ENCODE measurements at regions not wholly inside any gene's neighbourhood (a gene's known extent, or its start where the extent isn't known, plus 50 kb on each side); places are given as distances from the start of the nearest gene placed in this dataset.
"Not testable (repeated sequence)": the region's sequence is repeated elsewhere in the genome, so short reads cannot be mapped to it uniquely, and the experiment has no call there.

- H3K23ac ChIP-seq (ENCODE audit: low read depth, low read length); H4K5ac ChIP-seq (ENCODE audit: low read depth, low read length); H2AK5ac ChIP-seq (ENCODE audit: low read depth, low read length); H3K18ac ChIP-seq (ENCODE audit: low read depth, low read length); H2BK20ac ChIP-seq (ENCODE audit: low read depth, low read length); dilution Hi-C loops (cut with HindIII; ENCODE audit: low sequenced_read_pairs, unreplicated experiment); H3K14ac ChIP-seq (replicated peaks; ENCODE audit: low read depth, low read length); H2BK15ac ChIP-seq (ENCODE audit: low read depth, low read length); H3K79me1 ChIP-seq (ENCODE audit: low read depth in 1 of 2, low read length in 2 of 2); H2BK120ac ChIP-seq (ENCODE audit: low read depth, low read length); H3K9me1 ChIP-seq (ENCODE audit: insufficient read depth, low read length); in situ Hi-C loops (cut with MboI; ENCODE audit: low sequenced_read_pairs); H4K8ac ChIP-seq (ENCODE audit: low read depth in 2 of 2, low read length in 2 of 2); H3K56ac ChIP-seq (ENCODE audit: extremely low read depth, insufficient read depth, low read length); H3K4me2 ChIP-seq (ENCODE audit: low read depth, low read length); H2BK5ac ChIP-seq (ENCODE audit: low read depth, low read length, poor library complexity, severe bottlenecking); H3K4me1 ChIP-seq (ENCODE audit: control insufficient read depth, insufficient read depth, low read length); DNase-seq; H2AFZ ChIP-seq (replicated peaks; ENCODE audit: low read length, poor library complexity); H3K4me3 ChIP-seq (ENCODE audit: insufficient read depth, low read depth, low read length); POLR2A ChIA-PET (ENCODE audit: unreplicated experiment); intact Hi-C loops (cut with micrococcal nuclease); H4K91ac ChIP-seq (ENCODE audit: insufficient read depth, low read depth, low read length); BruUV-seq (replicated peaks); CTCF ChIA-PET; H3K9ac ChIP-seq (ENCODE audit: low read depth, low read length); ATAC-seq (ENCODE audit: low read depth); H3K9me3 ChIP-seq (ENCODE audit: control insufficient read depth, insufficient read depth, low read length); H3K27me3 ChIP-seq (ENCODE audit: control insufficient read depth, insufficient read depth, low read length); H3K4ac ChIP-seq (ENCODE audit: low read depth, low read length); H3K36me3 ChIP-seq (ENCODE audit: control insufficient read depth, insufficient read depth, low read length); H3K27ac ChIP-seq (ENCODE audit: insufficient read depth, low read length); H2AK9ac ChIP-seq (replicated peaks; ENCODE audit: low read depth, low read length, poor library complexity); H4K20me1 ChIP-seq (ENCODE audit: insufficient read depth, low read length): not testable (repeated sequence)
- no CpG with 5 or more reads among the region's 1 CpG for WGBS, 2 experiments (ENCODE audit: extremely low coverage in 2 of 2, insufficient read length in 1 of 2)
These were observed 53.2 kb upstream of the SH3RF1 start for GRCh38 chr4:169323925-169324324.

GRCh38 chr4:169322833-169323232 lies 52.1 kb upstream of the SH3RF1 start:
- H4K20me1 ChIP-seq (ENCODE audit: insufficient read depth, low read length); POLR2A ChIA-PET (ENCODE audit: unreplicated experiment); H2BK5ac ChIP-seq (ENCODE audit: low read depth, low read length, poor library complexity, severe bottlenecking); H4K8ac ChIP-seq (ENCODE audit: low read depth in 2 of 2, low read length in 2 of 2); H2AK9ac ChIP-seq (replicated peaks; ENCODE audit: low read depth, low read length, poor library complexity); CTCF ChIA-PET; H3K4ac ChIP-seq (ENCODE audit: low read depth, low read length); H3K4me3 ChIP-seq (ENCODE audit: insufficient read depth, low read depth, low read length); H3K4me1 ChIP-seq (ENCODE audit: control insufficient read depth, insufficient read depth, low read length); H3K14ac ChIP-seq (replicated peaks; ENCODE audit: low read depth, low read length); H3K18ac ChIP-seq (ENCODE audit: low read depth, low read length); BruUV-seq (replicated peaks); ATAC-seq (ENCODE audit: low read depth); H4K91ac ChIP-seq (ENCODE audit: insufficient read depth, low read depth, low read length); H2BK15ac ChIP-seq (ENCODE audit: low read depth, low read length); DNase-seq; H3K27ac ChIP-seq (ENCODE audit: insufficient read depth, low read length); in situ Hi-C loops (cut with MboI; ENCODE audit: low sequenced_read_pairs); H3K9me3 ChIP-seq (ENCODE audit: control insufficient read depth, insufficient read depth, low read length); H3K79me1 ChIP-seq (ENCODE audit: low read depth in 1 of 2, low read length in 2 of 2); H4K5ac ChIP-seq (ENCODE audit: low read depth, low read length); H2AK5ac ChIP-seq (ENCODE audit: low read depth, low read length); intact Hi-C loops (cut with micrococcal nuclease); H3K56ac ChIP-seq (ENCODE audit: extremely low read depth, insufficient read depth, low read length); H3K23ac ChIP-seq (ENCODE audit: low read depth, low read length); H3K36me3 ChIP-seq (ENCODE audit: control insufficient read depth, insufficient read depth, low read length); dilution Hi-C loops (cut with HindIII; ENCODE audit: low sequenced_read_pairs, unreplicated experiment); H3K9ac ChIP-seq (ENCODE audit: low read depth, low read length); H3K27me3 ChIP-seq (ENCODE audit: control insufficient read depth, insufficient read depth, low read length); H3K4me2 ChIP-seq (ENCODE audit: low read depth, low read length); H2AFZ ChIP-seq (replicated peaks; ENCODE audit: low read length, poor library complexity); H2BK20ac ChIP-seq (ENCODE audit: low read depth, low read length); H2BK120ac ChIP-seq (ENCODE audit: low read depth, low read length); H3K9me1 ChIP-seq (ENCODE audit: insufficient read depth, low read length): not testable (repeated sequence)
